ENCODE measurements at regions not wholly inside any gene's neighbourhood (a gene's known extent, or its start where the extent isn't known, plus 50 kb on each side); places are given as distances from the start of the nearest gene placed in this dataset.

GRCh38 chr12:115260762-115261675 is 577.0 kb upstream of the TBX3 start:
- TF ChIP-seq EZH2 (IDR thresholded peaks at IDR 0.05; ENCODE audit: insufficient read depth, poor library complexity, severe bottlenecking) = no peak
- no peak for TF ChIP-seq EZH2phosphoT487 (IDR thresholded peaks at IDR 0.05; ENCODE audit: insufficient read depth, low read depth)

Data from GM23248 (cell line).